Endothelial cell of umbilical vein (primary cell): ENCODE measurements at regions not wholly inside any gene's neighbourhood (a gene's known extent, or its start where the extent isn't known, plus 50 kb on each side); places are given as distances from the start of the nearest gene placed in this dataset.

Source experiments
- BruUV-seq: library from RNA; stranded (reverse); fragments of 400-500 nt; replicated peaks from 2 replicates; lab custom pipeline; 2021; lab: Mats Ljungman, UMichigan
- CTCF ChIA-PET: fragments of 300-600, 350-600 bp; sonication (Branson Sonifier 250); formaldehyde crosslinking; loops from one replicate; lab custom pipeline; 2021; ENCODE audit warnings: antibody characterized with exemption, inconsistent platforms; lab: Charles Lee
- POLR2A ChIA-PET: fragments of 300-600, 350-600 bp; sonication (Branson Sonifier 250); formaldehyde crosslinking; loops from one replicate; lab custom pipeline; 2021; ENCODE audit warnings: antibody characterized with exemption, inconsistent platforms; lab: Charles Lee
- DNase-seq: peaks from one replicate; pipeline ENCODE4 v3.0.0-alpha.2; 2011; ENCODE audit warnings: low read depth, low spot score
- FAIRE-seq: peaks from 2 replicates; lab custom pipeline; 2011; peaks lifted over from hg19 to GRCh38; lab: Jason Lieb, UNC
- H2AFZ ChIP-seq: 2 replicates; pipeline ENCODE4 v1.6.0; 2012; ENCODE audit warnings: low read depth, low read length, control low read depth, inconsistent platforms
- H3K27ac ChIP-seq: 2 replicates; pipeline ENCODE4 v1.5.1; 2011; ENCODE audit warnings: low read depth, mild to moderate bottlenecking, control low read depth, low read length, moderate library complexity; ENCODE audit not compliant: insufficient read depth
- H3K27me3 ChIP-seq, 2 experiments: 2 replicates each; pipeline versions ENCODE4 v1.6.0 to v1.6.1; 2011; ENCODE audit warnings: low read length in 2 of 2, mixed read lengths in 1 of 2; ENCODE audit not compliant: control insufficient read depth in 2 of 2, insufficient read depth in 2 of 2
- H3K36me3 ChIP-seq, 2 experiments: 2 replicates in 1 of 2; 3 replicates in 1 of 2; pipeline ENCODE4 v1.5.1; 2011; ENCODE audit warnings: low read length in 2 of 2, mild to moderate bottlenecking in 1 of 2, moderate library complexity in 1 of 2; ENCODE audit not compliant: control insufficient read depth in 2 of 2, insufficient read depth in 2 of 2; ENCODE audit errors: extremely low read depth in 1 of 2
- H3K4me1 ChIP-seq: 3 replicates; pipeline ENCODE4 v1.5.1; 2011; ENCODE audit warnings: mild to moderate bottlenecking, low read length; ENCODE audit not compliant: control insufficient read depth, insufficient read depth; ENCODE audit errors: extremely low read depth
- H3K4me2 ChIP-seq: 2 replicates; pipeline ENCODE4 v1.6.1; 2011; ENCODE audit warnings: low read length, control low read depth, mixed read lengths; ENCODE audit not compliant: insufficient read depth
- H3K4me3 ChIP-seq, 3 experiments: fragments of 200-600 bp in 1 of 3; sonication (generic), shearing (Covaris generic) in 1 of 3; replicated peaks in 1 of 3; 2 replicates each; pipeline ENCODE4 v1.5.1; 2011 to 2016; ENCODE audit warnings: control low read depth in 3 of 3, low read length in 3 of 3, mild to moderate bottlenecking in 2 of 3, inconsistent platforms in 1 of 3, low read depth in 1 of 3, moderate library complexity in 1 of 3; ENCODE audit not compliant: insufficient read depth in 1 of 3
- H3K79me2 ChIP-seq: 2 replicates; pipeline ENCODE4 v1.6.0; 2012; ENCODE audit warnings: low read length, inconsistent platforms; ENCODE audit not compliant: control insufficient read depth, insufficient read depth
- H3K9ac ChIP-seq: replicated peaks from 2 replicates; pipeline ENCODE3; 2011; ENCODE audit warnings: low read length, control low read depth; ENCODE audit not compliant: insufficient read depth; ENCODE audit errors: extremely low read depth
- H3K9me1 ChIP-seq: replicated peaks from 3 replicates; pipeline ENCODE4 v1.6.0; 2011; ENCODE audit warnings: mild to moderate bottlenecking, low read length; ENCODE audit not compliant: control insufficient read depth, insufficient read depth; ENCODE audit errors: extremely low read depth
- H3K9me3 ChIP-seq: replicated peaks from 2 replicates; pipeline ENCODE4 v1.5.1; 2012; ENCODE audit warnings: low read length, inconsistent platforms; ENCODE audit not compliant: control insufficient read depth, insufficient read depth
- H4K20me1 ChIP-seq: replicated peaks from 2 replicates; pipeline ENCODE3; 2011; ENCODE audit warnings: mild to moderate bottlenecking, low read length; ENCODE audit not compliant: control insufficient read depth, insufficient read depth; ENCODE audit errors: extremely low read depth
- EZH2 ChIP-seq: IDR thresholded peaks from 2 replicates; pipeline ENCODE4 v1.6.1; 2012; ENCODE audit warnings: borderline replicate concordance, low read depth, mild to moderate bottlenecking, moderate library complexity, low read length, inconsistent platforms; ENCODE audit not compliant: severe bottlenecking
- FOS ChIP-seq: IDR thresholded peaks from 2 replicates; pipeline ENCODE4 v1.6.1; 2011; ENCODE audit warnings: mild to moderate bottlenecking, low read length, moderate library complexity, borderline replicate concordance; ENCODE audit not compliant: insufficient read depth
- JUN ChIP-seq: IDR thresholded peaks from 2 replicates; pipeline ENCODE4 v1.6.1; 2011; ENCODE audit warnings: borderline replicate concordance, low read depth; ENCODE audit not compliant: insufficient read length, insufficient read depth
- MYC ChIP-seq: IDR thresholded peaks from one replicate; pipeline ENCODE4 v1.6.1; 2011; ENCODE audit warnings: mild to moderate bottlenecking, low read depth, low read length
- POLR2AphosphoS5 ChIP-seq: IDR thresholded peaks from 2 replicates; pipeline ENCODE4 v1.6.1; 2012; ENCODE audit warnings: low read depth, mild to moderate bottlenecking, control low read depth, low read length, moderate library complexity; ENCODE audit not compliant: insufficient read depth
- dilution Hi-C: fragments of 300-500 bp; cut with MboI; formaldehyde crosslinking; loops from one replicate; pipeline ENCODE4 v1.15.0; 2019; ENCODE audit warnings: low sequenced_read_pairs; ENCODE audit not compliant: extremely low pct_ligation_motif_present
- intact Hi-C: fragments of 100-400 bp; cut with micrococcal nuclease; formaldehyde crosslinking; loops from one replicate; pipeline ENCODE4 v1.10.0; 2022
- TF ChIP-seq, protein P1 (sequence below), 2 donors: IDR thresholded peaks; 1 replicate in 1 of 2; 2 replicates in 1 of 2; pipeline ENCODE4 v1.5.1; 2011; ENCODE audit warnings: low read length in 2 of 2, mild to moderate bottlenecking in 2 of 2, moderate library complexity in 2 of 2, control low read depth in 1 of 2, inconsistent platforms in 1 of 2, low read depth in 1 of 2; ENCODE audit not compliant: insufficient read depth in 1 of 2; ENCODE audit errors: extremely low read depth in 1 of 2
- TF ChIP-seq, protein P2 (sequence below): IDR thresholded peaks from 2 replicates; pipeline ENCODE4 v1.6.1; 2011; ENCODE audit not compliant: insufficient read depth, insufficient read length

- no peaks in the 10 kb centered on the region for H3K79me2 ChIP-seq
- intact Hi-C loops, result no loop called here
- dilution Hi-C loops, result no loop called here
- BruUV-seq, result no TSS peak
- CTCF ChIA-PET, result no interaction called here
- TF ChIP-seq, protein P1, sequence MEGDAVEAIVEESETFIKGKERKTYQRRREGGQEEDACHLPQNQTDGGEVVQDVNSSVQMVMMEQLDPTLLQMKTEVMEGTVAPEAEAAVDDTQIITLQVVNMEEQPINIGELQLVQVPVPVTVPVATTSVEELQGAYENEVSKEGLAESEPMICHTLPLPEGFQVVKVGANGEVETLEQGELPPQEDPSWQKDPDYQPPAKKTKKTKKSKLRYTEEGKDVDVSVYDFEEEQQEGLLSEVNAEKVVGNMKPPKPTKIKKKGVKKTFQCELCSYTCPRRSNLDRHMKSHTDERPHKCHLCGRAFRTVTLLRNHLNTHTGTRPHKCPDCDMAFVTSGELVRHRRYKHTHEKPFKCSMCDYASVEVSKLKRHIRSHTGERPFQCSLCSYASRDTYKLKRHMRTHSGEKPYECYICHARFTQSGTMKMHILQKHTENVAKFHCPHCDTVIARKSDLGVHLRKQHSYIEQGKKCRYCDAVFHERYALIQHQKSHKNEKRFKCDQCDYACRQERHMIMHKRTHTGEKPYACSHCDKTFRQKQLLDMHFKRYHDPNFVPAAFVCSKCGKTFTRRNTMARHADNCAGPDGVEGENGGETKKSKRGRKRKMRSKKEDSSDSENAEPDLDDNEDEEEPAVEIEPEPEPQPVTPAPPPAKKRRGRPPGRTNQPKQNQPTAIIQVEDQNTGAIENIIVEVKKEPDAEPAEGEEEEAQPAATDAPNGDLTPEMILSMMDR (IDR thresholded peaks at IDR 0.05; ENCODE audit: extremely low read depth in 1 of 2, insufficient read depth in 1 of 2, low read depth in 1 of 2, low read length in 2 of 2), result no peak
- no peak for TF ChIP-seq EZH2
- no peak for TF ChIP-seq JUN
- no peak for TF ChIP-seq POLR2AphosphoS5
- TF ChIP-seq, protein P2, sequence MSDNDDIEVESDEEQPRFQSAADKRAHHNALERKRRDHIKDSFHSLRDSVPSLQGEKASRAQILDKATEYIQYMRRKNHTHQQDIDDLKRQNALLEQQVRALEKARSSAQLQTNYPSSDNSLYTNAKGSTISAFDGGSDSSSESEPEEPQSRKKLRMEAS, result no peak
- no peak for TF ChIP-seq FOS
- no peak for TF ChIP-seq MYC
- no peaks in the 10 kb centered on the region for H3K4me1 ChIP-seq
- POLR2A ChIA-PET, result no interaction called here
- DNase-seq (no peak), FAIRE-seq (no peak)
- no peak overlapping the region for H3K4me3 ChIP-seq
- H3K36me3 ChIP-seq, result no peaks in the 10 kb centered on the region
- no peak overlapping the region for H2AFZ ChIP-seq
- no peak overlapping the region for H3K9ac ChIP-seq
- H3K27ac ChIP-seq, result no peak overlapping the region
- H4K20me1 ChIP-seq, result no peaks in the 10 kb centered on the region
- H3K9me1 ChIP-seq, result no peaks in the 10 kb centered on the region
- no peaks in the 10 kb centered on the region for H3K27me3 ChIP-seq
- H3K4me2 ChIP-seq, result no peak overlapping the region
- peaks cover 5% of the 10 kb centered on the region for H3K9me3 ChIP-seq
These were observed 203.9 kb downstream of the FBXO15 start for GRCh38 chr18:73943763-73944162.
